ENCODE measurements at regions not wholly inside any gene's neighbourhood (a gene's known extent, or its start where the extent isn't known, plus 50 kb on each side); places are given as distances from the start of the nearest gene placed in this dataset.
"Not testable (repeated sequence)": the region's sequence is repeated elsewhere in the genome, so short reads cannot be mapped to it uniquely, and the experiment has no call there.

- DNase-seq (ENCODE audit: low spot score) = no peak
These were observed 878.2 kb upstream of the MBL2 start for GRCh38 chr10:53650794-53651193.

GRCh38 chr10:53647221-53647620, 874.6 kb upstream of the MBL2 start:
- not testable (repeated sequence) for DNase-seq (ENCODE audit: low spot score)

- no peak for DNase-seq (ENCODE audit: low spot score)
These were observed 873.9 kb upstream of the MBL2 start for GRCh38 chr10:53646525-53646924.

- no peak for DNase-seq (ENCODE audit: low spot score)
These were observed 873.4 kb upstream of the MBL2 start for GRCh38 chr10:53645951-53646350.

GRCh38 chr10:53638006-53638405, 865.4 kb upstream of the MBL2 start:
- DNase-seq (ENCODE audit: low spot score) = no peak

- DNase-seq (ENCODE audit: low spot score) = no peak
These were observed 852.1 kb upstream of the MBL2 start for GRCh38 chr10:53624722-53625121.

- DNase-seq (ENCODE audit: low spot score) = no peak
These were observed 849.6 kb upstream of the MBL2 start for GRCh38 chr10:53622201-53622600.

- DNase-seq (ENCODE audit: low spot score) = peak; percentile 44
These were observed 847.1 kb upstream of the MBL2 start for GRCh38 chr10:53619671-53620070.

- DNase-seq (ENCODE audit: low spot score) = no peak
These were observed 835.1 kb upstream of the MBL2 start for GRCh38 chr10:53607691-53608090.

GRCh38 chr10:53606981-53607380, 834.4 kb upstream of the MBL2 start:
- no peak for DNase-seq (ENCODE audit: low spot score)

GRCh38 chr10:53601260-53601875, 828.8 kb upstream of the MBL2 start:
- peak; percentile 39 for DNase-seq (ENCODE audit: low spot score)

- DNase-seq (ENCODE audit: low spot score) = no peak
These were observed 826.3 kb upstream of the MBL2 start for GRCh38 chr10:53598914-53599313.

GRCh38 chr10:53597835-53598251, 825.3 kb upstream of the MBL2 start:
- no peak for DNase-seq (ENCODE audit: low spot score)

- no peak for DNase-seq (ENCODE audit: low spot score)
These were observed 807.9 kb upstream of the MBL2 start for GRCh38 chr10:53580465-53580864.

- no peak for DNase-seq (ENCODE audit: low spot score)
These were observed 807.2 kb upstream of the MBL2 start for GRCh38 chr10:53579773-53580172.

- no peak for DNase-seq (ENCODE audit: low spot score)
These were observed 801.4 kb upstream of the MBL2 start for GRCh38 chr10:53574024-53574423.

- no peak for DNase-seq (ENCODE audit: low spot score)
These were observed 800.9 kb upstream of the MBL2 start for GRCh38 chr10:53573498-53573897.

- DNase-seq (ENCODE audit: low spot score) = no peak
These were observed 800.2 kb upstream of the MBL2 start for GRCh38 chr10:53572799-53573198.

- no peak for DNase-seq (ENCODE audit: low spot score)
These were observed 797.6 kb upstream of the MBL2 start for GRCh38 chr10:53570221-53570620.

GRCh38 chr10:53569455-53569854, 796.9 kb upstream of the MBL2 start:
- no peak for DNase-seq (ENCODE audit: low spot score)

- no peak for DNase-seq (ENCODE audit: low spot score)
These were observed 776.1 kb upstream of the MBL2 start for GRCh38 chr10:53548664-53549063.

- no peak for DNase-seq (ENCODE audit: low spot score)
These were observed 774.8 kb upstream of the MBL2 start for GRCh38 chr10:53547364-53547763.

GRCh38 chr10:53543410-53543809, 770.8 kb upstream of the MBL2 start:
- no peak for DNase-seq (ENCODE audit: low spot score)

- no peak for DNase-seq (ENCODE audit: low spot score)
These were observed 764.9 kb upstream of the MBL2 start for GRCh38 chr10:53537508-53537907.

- no peak for DNase-seq (ENCODE audit: low spot score)
These were observed 763.7 kb upstream of the MBL2 start for GRCh38 chr10:53536322-53536721.

All from D341Med (cell line).